Neural cell (in vitro differentiated cells): ENCODE measurements at regions not wholly inside any gene's neighbourhood (a gene's known extent, or its start where the extent isn't known, plus 50 kb on each side); places are given as distances from the start of the nearest gene placed in this dataset.

ENCODE experiments used
- H2AFZ ChIP-seq: fragments of 200-600, 300-800 bp; sonication (generic), shearing (Covaris generic); 2 replicates; pipeline ENCODE4 v1.6.0; 2014; ENCODE audit warnings: low read depth, mild to moderate bottlenecking, antibody characterized with exemption, low read length, moderate library complexity
- H3F3A ChIP-seq: fragments of 200-600 bp; shearing (Covaris generic); 2 replicates; pipeline ENCODE4 v1.6.1; 2016; ENCODE audit warnings: mild to moderate bottlenecking, moderate library complexity, mixed read lengths, antibody characterized with exemption, low read length; ENCODE audit not compliant: insufficient read depth, poor library complexity, severe bottlenecking
- H3K27ac ChIP-seq: fragments of 200-600, 300-800 bp; sonication (generic), shearing (Covaris generic); 2 replicates; pipeline ENCODE4 v1.5.1; 2014; ENCODE audit warnings: mild to moderate bottlenecking, low read length, moderate library complexity
- H3K27me3 ChIP-seq: fragments of 300-800, 200-600 bp; sonication (generic), shearing (Covaris generic); 2 replicates; pipeline ENCODE4 v1.6.0; 2014; ENCODE audit warnings: mild to moderate bottlenecking, low read depth, low read length, moderate library complexity; ENCODE audit not compliant: insufficient read depth
- H3K36me3 ChIP-seq: fragments of 300-800, 200-600 bp; sonication (generic), shearing (Covaris generic); 2 replicates; pipeline ENCODE4 v1.5.1; 2014; ENCODE audit warnings: mild to moderate bottlenecking, antibody characterized with exemption, low read length, moderate library complexity; ENCODE audit not compliant: insufficient read depth
- H3K4me2 ChIP-seq: fragments of 300-800, 200-600 bp; sonication (generic), shearing (Covaris generic); 2 replicates; pipeline ENCODE4 v1.6.0; 2014; ENCODE audit warnings: mild to moderate bottlenecking, low read length
- H3K4me3 ChIP-seq: fragments of 300-800, 200-600 bp; sonication (generic), shearing (Covaris generic); 2 replicates; pipeline ENCODE4 v1.5.1; 2014; ENCODE audit warnings: mild to moderate bottlenecking, low read length, moderate library complexity
- H3K79me2 ChIP-seq: fragments of 200-600 bp; shearing (Covaris generic); replicated peaks from 2 replicates; pipeline ENCODE4 v1.6.0; 2014; ENCODE audit warnings: mild to moderate bottlenecking, low read length, moderate library complexity; ENCODE audit not compliant: insufficient read depth
- H3K9ac ChIP-seq: fragments of 300-800, 200-600 bp; sonication (generic), shearing (Covaris generic); 2 replicates; pipeline ENCODE4 v1.6.1; 2016; ENCODE audit warnings: mild to moderate bottlenecking, low read length, mixed read lengths
- H3K9me2 ChIP-seq: fragments of 200-600 bp; shearing (Covaris generic); 2 replicates; pipeline ENCODE4 v1.6.1; 2016; ENCODE audit warnings: mild to moderate bottlenecking, low read length, mixed read lengths; ENCODE audit not compliant: insufficient read depth
- H3K9me3 ChIP-seq: fragments of 200-600, 300-800 bp; sonication (generic), shearing (Covaris generic); 2 replicates; pipeline ENCODE4 v1.6.1; 2016; ENCODE audit warnings: mild to moderate bottlenecking, mixed run types, low read length, moderate library complexity, mixed read lengths
- H4K20me1 ChIP-seq: fragments of 200-600 bp; shearing (Covaris generic); 2 replicates; pipeline ENCODE4 v1.6.1; 2016; ENCODE audit warnings: mild to moderate bottlenecking, mixed run types; ENCODE audit not compliant: insufficient read depth
- EP300 ChIP-seq: fragments of 450-650 bp; conservative IDR thresholded peaks from 2 replicates; pipeline ENCODE4 v1.6.1; 2014; ENCODE audit warnings: antibody characterized with exemption, mild to moderate bottlenecking, moderate library complexity; ENCODE audit not compliant: poor library complexity, severe bottlenecking
- EZH2 ChIP-seq: fragments of 200-600, 300-800 bp; shearing (Covaris generic), sonication (generic); IDR thresholded peaks from 2 replicates; pipeline ENCODE4 v1.6.1; 2014; ENCODE audit warnings: antibody characterized with exemption, low read length, borderline replicate concordance, mild to moderate bottlenecking; ENCODE audit not compliant: insufficient read depth, poor library complexity, severe bottlenecking
- MXI1 ChIP-seq: fragments of 450-650 bp; conservative IDR thresholded peaks from 2 replicates; pipeline ENCODE4 v1.6.1; 2014; ENCODE audit warnings: antibody characterized with exemption, mild to moderate bottlenecking; ENCODE audit not compliant: poor library complexity, severe bottlenecking
- POLR2AphosphoS5 ChIP-seq: IDR thresholded peaks from 2 replicates; pipeline ENCODE4 v1.6.1; 2012
- RAD21 ChIP-seq: fragments of 450-650 bp; conservative IDR thresholded peaks from 2 replicates; pipeline ENCODE4 v1.6.1; 2014; ENCODE audit warnings: antibody characterized with exemption, mild to moderate bottlenecking, moderate library complexity
- REST ChIP-seq: IDR thresholded peaks from 2 replicates; pipeline ENCODE4 v1.6.1; 2012; ENCODE audit warnings: borderline replicate concordance
- SMC3 ChIP-seq: fragments of 450-650 bp; conservative IDR thresholded peaks from 2 replicates; pipeline ENCODE4 v1.6.1; 2014; ENCODE audit warnings: antibody characterized with exemption, mild to moderate bottlenecking, moderate library complexity; ENCODE audit not compliant: poor library complexity
- TAF1 ChIP-seq: IDR thresholded peaks from 2 replicates; pipeline ENCODE4 v1.6.1; 2012; ENCODE audit warnings: low read depth
- TF ChIP-seq, protein P1 (sequence below): fragments of 450-650 bp; IDR thresholded peaks from 2 replicates; pipeline ENCODE4 v1.5.1; 2014; ENCODE audit warnings: antibody characterized with exemption, mild to moderate bottlenecking, moderate library complexity; ENCODE audit not compliant: poor library complexity, severe bottlenecking

DNA sequence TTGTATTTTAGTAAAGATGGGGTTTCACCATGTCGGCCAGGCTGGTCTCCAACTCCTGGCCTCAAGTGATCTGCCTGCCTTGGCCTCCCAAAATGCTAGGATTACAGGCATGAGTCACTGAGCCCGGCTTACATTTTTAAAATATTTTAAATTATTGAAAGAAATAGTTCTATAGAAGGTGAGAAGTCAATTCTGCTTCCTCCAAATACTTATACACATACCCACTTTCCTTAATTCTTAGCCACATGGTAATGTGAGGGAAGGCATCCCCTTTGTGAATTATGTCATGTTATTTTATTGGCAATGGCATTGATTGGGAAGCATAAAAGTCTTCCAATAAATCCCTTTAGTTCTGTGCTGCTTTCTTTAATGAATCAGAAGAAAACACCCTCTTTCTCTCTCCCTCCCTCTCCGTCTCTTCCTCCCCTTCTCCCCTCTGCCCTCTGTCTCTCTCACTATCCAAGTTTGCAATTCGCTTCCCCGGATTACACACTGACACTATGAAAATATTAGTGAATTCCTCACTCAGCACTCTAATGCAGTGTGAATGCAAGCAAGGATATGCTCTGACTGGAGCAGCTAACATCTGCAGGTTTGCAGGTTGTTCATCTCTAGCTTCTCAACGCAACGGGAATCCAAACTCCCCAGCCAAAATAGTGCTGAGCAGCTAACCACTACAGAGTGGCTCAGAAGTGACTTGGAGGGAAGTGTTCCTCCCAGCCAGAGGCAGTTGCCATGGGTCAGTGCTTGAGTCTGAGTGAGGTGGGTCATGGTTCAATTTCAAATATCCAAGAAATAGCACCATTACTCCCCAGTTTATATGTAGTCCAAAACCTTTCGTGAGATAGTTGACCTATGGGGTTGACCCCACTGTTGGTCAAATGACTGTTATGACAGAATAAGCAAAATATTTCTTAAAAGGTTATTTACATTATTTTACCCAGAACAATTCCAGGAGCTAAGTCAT is 77.8 kb upstream of the CD55 start:
- Histone ChIP-seq H3K9me2 (no peaks in the 10 kb centered on the region), H3K27ac (no peak overlapping the region), H3K4me2 (no peak overlapping the region), H3K9ac (no peak overlapping the region), H3K9me3 (no peaks in the 10 kb centered on the region), H4K20me1 (no peaks in the 10 kb centered on the region), H3K4me3 (no peak overlapping the region), H3K36me3 (no peaks in the 10 kb centered on the region), H3K79me2 (no peaks in the 10 kb centered on the region), H2AFZ (no peak overlapping the region), H3K27me3 (no peaks in the 10 kb centered on the region), H3F3A (no peaks in the 10 kb centered on the region)
- TF ChIP-seq REST = no peak
- no peak for TF ChIP-seq POLR2AphosphoS5
- TF ChIP-seq TAF1 = no peak
- TF ChIP-seq, protein P1, sequence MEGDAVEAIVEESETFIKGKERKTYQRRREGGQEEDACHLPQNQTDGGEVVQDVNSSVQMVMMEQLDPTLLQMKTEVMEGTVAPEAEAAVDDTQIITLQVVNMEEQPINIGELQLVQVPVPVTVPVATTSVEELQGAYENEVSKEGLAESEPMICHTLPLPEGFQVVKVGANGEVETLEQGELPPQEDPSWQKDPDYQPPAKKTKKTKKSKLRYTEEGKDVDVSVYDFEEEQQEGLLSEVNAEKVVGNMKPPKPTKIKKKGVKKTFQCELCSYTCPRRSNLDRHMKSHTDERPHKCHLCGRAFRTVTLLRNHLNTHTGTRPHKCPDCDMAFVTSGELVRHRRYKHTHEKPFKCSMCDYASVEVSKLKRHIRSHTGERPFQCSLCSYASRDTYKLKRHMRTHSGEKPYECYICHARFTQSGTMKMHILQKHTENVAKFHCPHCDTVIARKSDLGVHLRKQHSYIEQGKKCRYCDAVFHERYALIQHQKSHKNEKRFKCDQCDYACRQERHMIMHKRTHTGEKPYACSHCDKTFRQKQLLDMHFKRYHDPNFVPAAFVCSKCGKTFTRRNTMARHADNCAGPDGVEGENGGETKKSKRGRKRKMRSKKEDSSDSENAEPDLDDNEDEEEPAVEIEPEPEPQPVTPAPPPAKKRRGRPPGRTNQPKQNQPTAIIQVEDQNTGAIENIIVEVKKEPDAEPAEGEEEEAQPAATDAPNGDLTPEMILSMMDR = no peak
- no peak for TF ChIP-seq RAD21
- no peak for TF ChIP-seq EZH2
- no peak for TF ChIP-seq SMC3
- no peak for TF ChIP-seq MXI1
- no peak for TF ChIP-seq EP300

GRCh38 chr1:207244409-207244801 is 77.1 kb upstream of the CD55 start:
- Histone ChIP-seq H3K27ac (no peak overlapping the region), H3K36me3 (no peaks in the 10 kb centered on the region), H4K20me1 (no peaks in the 10 kb centered on the region), H3K9me3 (no peaks in the 10 kb centered on the region), H3K4me2 (no peak overlapping the region), H3K9ac (no peak overlapping the region), H3K79me2 (no peaks in the 10 kb centered on the region), H3K27me3 (no peaks in the 10 kb centered on the region), H2AFZ (no peak overlapping the region), H3K4me3 (no peak overlapping the region), H3F3A (no peaks in the 10 kb centered on the region), H3K9me2 (no peaks in the 10 kb centered on the region)
- TF ChIP-seq MXI1 = no peak
- TF ChIP-seq, protein P1 = no peak
- peak; percentile 36 for TF ChIP-seq POLR2AphosphoS5
- no peak for TF ChIP-seq EP300
- TF ChIP-seq EZH2 = no peak
- no peak for TF ChIP-seq SMC3
- TF ChIP-seq REST = no peak
- no peak for TF ChIP-seq TAF1
